ENCODE measurements at regions not wholly inside any gene's neighbourhood (a gene's known extent, or its start where the extent isn't known, plus 50 kb on each side); places are given as distances from the start of the nearest gene placed in this dataset.
"Not testable (repeated sequence)": the region's sequence is repeated elsewhere in the genome, so short reads cannot be mapped to it uniquely, and the experiment has no call there.

GRCh38 chr5:84790406-84790805, 405.7 kb upstream of the EDIL3 start:
- no peak for DNase-seq

- DNase-seq, result no peak
Measured at GRCh38 chr5:84783003-84783402, 398.3 kb upstream of the EDIL3 start.

GRCh38 chr5:84779186-84779585, 394.5 kb upstream of the EDIL3 start:
- DNase-seq, result no peak

GRCh38 chr5:84764227-84764626, 379.5 kb upstream of the EDIL3 start:
- DNase-seq, result no peak

GRCh38 chr5:84758008-84758407, 373.3 kb upstream of the EDIL3 start:
- DNase-seq, result no peak

GRCh38 chr5:84752780-84753179, 368.1 kb upstream of the EDIL3 start:
- DNase-seq, result no peak

- DNase-seq, result no peak
Measured at GRCh38 chr5:84748313-84748712, 363.6 kb upstream of the EDIL3 start.

- DNase-seq, result not testable (repeated sequence)
Measured at GRCh38 chr5:84746280-84746679, 361.6 kb upstream of the EDIL3 start.

- DNase-seq, result no peak
Measured at GRCh38 chr5:84741056-84741455, 356.4 kb upstream of the EDIL3 start.

GRCh38 chr5:84729326-84729725, 344.6 kb upstream of the EDIL3 start:
- DNase-seq, result no peak

GRCh38 chr5:84727708-84728107, 343.0 kb upstream of the EDIL3 start:
- no peak for DNase-seq

- no peak for DNase-seq
Measured at GRCh38 chr5:84725946-84726570, 341.4 kb upstream of the EDIL3 start.

GRCh38 chr5:84724683-84725082, 340.0 kb upstream of the EDIL3 start:
- DNase-seq, result no peak

- DNase-seq, result no peak
Measured at GRCh38 chr5:84724181-84724580, 339.5 kb upstream of the EDIL3 start.

GRCh38 chr5:84718377-84718776, 333.7 kb upstream of the EDIL3 start:
- no peak for DNase-seq

GRCh38 chr5:84715686-84716085, 331.0 kb upstream of the EDIL3 start:
- no peak for DNase-seq

- no peak for DNase-seq
Measured at GRCh38 chr5:84715091-84715490, 330.4 kb upstream of the EDIL3 start.

- DNase-seq, result no peak
Measured at GRCh38 chr5:84709075-84709474, 324.4 kb upstream of the EDIL3 start.

GRCh38 chr5:84706678-84707641, 322.3 kb upstream of the EDIL3 start:
- DNase-seq, result no peak

GRCh38 chr5:84700545-84700944, 315.9 kb upstream of the EDIL3 start:
- not testable (repeated sequence) for DNase-seq

- no peak for DNase-seq
Measured at GRCh38 chr5:84696651-84697050, 312.0 kb upstream of the EDIL3 start.

GRCh38 chr5:84695330-84695729, 310.6 kb upstream of the EDIL3 start:
- no peak for DNase-seq

GRCh38 chr5:84693256-84693655, 308.6 kb upstream of the EDIL3 start:
- DNase-seq, result no peak
